HepG2 (cell line): ENCODE measurements at regions not wholly inside any gene's neighbourhood (a gene's known extent, or its start where the extent isn't known, plus 50 kb on each side); places are given as distances from the start of the nearest gene placed in this dataset.

ENCODE experiments used
- ATF7 ChIP-seq, 2 experiments: fragments of 450-650 bp in 1 of 2; sonication (generic) in 1 of 2; formaldehyde crosslinking in 1 of 2; IDR thresholded peaks; 2 replicates each; pipeline versions ENCODE4 v1.4.0 to v1.6.1; 2016 to 2020; ENCODE audit warnings: antibody characterized with exemption in 1 of 2, mild to moderate bottlenecking in 1 of 2, missing genetic modification reagents in 1 of 2
- FOXK1 ChIP-seq: sonication (generic); formaldehyde crosslinking; IDR thresholded peaks from 2 replicates; pipeline ENCODE4 v1.4.0; 2020; ENCODE audit warnings: low read depth, missing genetic modification reagents, borderline replicate concordance
- JUND ChIP-seq: sonication (generic); formaldehyde crosslinking; IDR thresholded peaks from 2 replicates; pipeline ENCODE4 v1.8.0; 2022; ENCODE audit warnings: mild to moderate bottlenecking, missing genetic modification reagents
- MEIS2 ChIP-seq: sonication (generic); formaldehyde crosslinking; IDR thresholded peaks from 2 replicates; pipeline ENCODE4 v1.9.0; 2021; ENCODE audit warnings: mild to moderate bottlenecking, missing genetic modification reagents
- MYC ChIP-seq: sonication (generic); formaldehyde crosslinking; IDR thresholded peaks from 2 replicates; pipeline ENCODE4 v1.9.0; 2021; ENCODE audit warnings: missing genetic modification reagents, borderline replicate concordance
- NFAT5 ChIP-seq: sonication (generic); formaldehyde crosslinking; IDR thresholded peaks from 2 replicates; pipeline ENCODE4 v1.4.0; 2020; ENCODE audit warnings: missing genetic modification reagents
- POLR2G ChIP-seq: fragments of 200-400 bp; formaldehyde crosslinking; IDR thresholded peaks from 2 replicates; pipeline ENCODE4 v1.6.1; 2018; ENCODE audit warnings: mild to moderate bottlenecking, low read depth, low read length, moderate library complexity
- PRPF4 ChIP-seq: fragments of 200-400 bp; formaldehyde crosslinking; IDR thresholded peaks from 2 replicates; pipeline ENCODE4 v1.6.1; 2016; ENCODE audit warnings: low read length, low read depth; ENCODE audit not compliant: poor library complexity, severe bottlenecking
- SAP130 ChIP-seq: IDR thresholded peaks from 2 replicates; pipeline ENCODE4 v1.6.1; 2016; ENCODE audit warnings: low read depth
- TSC22D2 ChIP-seq: sonication (generic); formaldehyde crosslinking; IDR thresholded peaks from 2 replicates; pipeline ENCODE4 v1.5.1; 2020; ENCODE audit warnings: missing genetic modification reagents, mild to moderate bottlenecking, borderline replicate concordance
- ZFP82 ChIP-seq: sonication (generic); formaldehyde crosslinking; IDR thresholded peaks from 2 replicates; pipeline ENCODE4 v1.5.1; 2020; ENCODE audit warnings: mild to moderate bottlenecking, missing genetic modification reagents, borderline replicate concordance
- ZNF12 ChIP-seq: sonication (generic); formaldehyde crosslinking; IDR thresholded peaks from 2 replicates; pipeline ENCODE4 v1.5.0; 2020; ENCODE audit warnings: missing genetic modification reagents
- ZNF546 ChIP-seq: sonication (generic); formaldehyde crosslinking; conservative IDR thresholded peaks from 2 replicates; pipeline ENCODE4 v1.8.1; 2023; ENCODE audit warnings: mild to moderate bottlenecking, missing genetic modification reagents
- ZNF782 ChIP-seq: sonication (generic); formaldehyde crosslinking; IDR thresholded peaks from 2 replicates; pipeline ENCODE4 v1.4.0; 2020; ENCODE audit warnings: missing genetic modification reagents, mild to moderate bottlenecking, borderline replicate concordance
- ZNF788 ChIP-seq: sonication (generic); formaldehyde crosslinking; IDR thresholded peaks from 2 replicates; pipeline ENCODE4 v1.5.0; 2020; ENCODE audit warnings: mild to moderate bottlenecking, missing genetic modification reagents, borderline replicate concordance
- ZSCAN25 ChIP-seq: sonication (generic); formaldehyde crosslinking; IDR thresholded peaks from 2 replicates; pipeline ENCODE4 v1.8.0; 2022; ENCODE audit warnings: mild to moderate bottlenecking, missing genetic modification reagents
- TF ChIP-seq, protein P1 (sequence below): sonication (generic); formaldehyde crosslinking; IDR thresholded peaks from 2 replicates; pipeline ENCODE4 v1.4.0; 2020; ENCODE audit warnings: missing genetic modification reagents, mild to moderate bottlenecking, borderline replicate concordance
- TF ChIP-seq, protein P2 (sequence below): sonication (generic); formaldehyde crosslinking; IDR thresholded peaks from 2 replicates; pipeline ENCODE4 v1.5.0; 2020; ENCODE audit warnings: mild to moderate bottlenecking, missing genetic modification reagents

DNA sequence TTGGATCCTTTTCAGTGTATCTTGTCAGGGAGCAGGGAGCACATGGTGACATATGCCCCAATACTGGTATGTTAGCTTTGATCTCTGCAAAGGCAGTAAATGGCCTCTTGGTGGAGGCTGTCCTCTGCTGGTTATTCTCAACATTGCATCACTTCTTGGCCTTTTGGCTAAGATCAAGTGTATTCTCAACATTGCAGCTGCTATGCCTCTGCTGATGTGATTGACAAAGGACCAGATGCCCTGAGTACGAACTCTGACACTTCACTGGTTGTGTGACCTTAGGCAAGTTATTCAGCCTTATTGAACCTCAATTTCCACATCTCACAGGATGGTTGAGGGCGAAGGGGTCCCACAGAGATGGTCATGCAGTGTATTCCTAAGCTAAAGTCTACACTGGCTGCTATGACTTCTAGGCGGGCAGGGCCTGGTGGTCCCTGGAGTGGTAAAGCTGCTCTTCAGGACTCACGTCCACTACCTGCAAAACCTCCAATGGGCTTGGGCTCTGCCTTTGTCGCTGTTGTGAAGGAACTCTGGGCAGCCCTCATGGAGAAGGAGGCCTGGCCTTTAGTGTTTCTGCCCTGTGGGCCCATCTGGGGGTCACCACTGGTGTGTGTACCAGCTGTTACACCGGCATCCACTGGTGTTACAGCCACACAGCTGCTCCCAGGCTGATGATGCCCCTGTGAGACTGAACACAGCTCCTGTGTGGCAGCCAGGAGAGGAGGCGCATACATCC is 64.8 kb downstream of the DNTTIP2 start (continued):
- TF ChIP-seq MYC (CRISPR knock-in tag) (peak; percentile 63; the same call in 1 of the 2 replicates), POLR2G (no peak), ZSCAN25 (CRISPR knock-in tag) (no peak), TSC22D2 (CRISPR knock-in tag) (0 out of 2 replicates have a peak, but pooled peaks have one; percentile 69), ZFP82 (CRISPR knock-in tag) (no peak), NFAT5 (CRISPR knock-in tag) (no peak), ATF7 (IDR thresholded peaks at IDR 0.05) (peak; percentile 42; the same call in 1 of the 2 replicates), ATF7 (CRISPR knock-in tag; IDR thresholded peaks at IDR 0.05) (no peak), JUND (CRISPR knock-in tag) (no peak), ZNF546 (no peak), FOXK1 (CRISPR knock-in tag) (peak; percentile 55; the same call in 1 of the 2 replicates), PRPF4 (no peak), MEIS2 (CRISPR knock-in tag) (0 out of 2 replicates have a peak, but pooled peaks have one; percentile 36), ZNF12 (CRISPR knock-in tag) (no peak), ZNF788 (CRISPR knock-in tag) (no peak), ZNF782 (CRISPR knock-in tag) (no peak), SAP130 (CRISPR knock-in tag) (peak; percentile 45)
- TF ChIP-seq, protein P1, sequence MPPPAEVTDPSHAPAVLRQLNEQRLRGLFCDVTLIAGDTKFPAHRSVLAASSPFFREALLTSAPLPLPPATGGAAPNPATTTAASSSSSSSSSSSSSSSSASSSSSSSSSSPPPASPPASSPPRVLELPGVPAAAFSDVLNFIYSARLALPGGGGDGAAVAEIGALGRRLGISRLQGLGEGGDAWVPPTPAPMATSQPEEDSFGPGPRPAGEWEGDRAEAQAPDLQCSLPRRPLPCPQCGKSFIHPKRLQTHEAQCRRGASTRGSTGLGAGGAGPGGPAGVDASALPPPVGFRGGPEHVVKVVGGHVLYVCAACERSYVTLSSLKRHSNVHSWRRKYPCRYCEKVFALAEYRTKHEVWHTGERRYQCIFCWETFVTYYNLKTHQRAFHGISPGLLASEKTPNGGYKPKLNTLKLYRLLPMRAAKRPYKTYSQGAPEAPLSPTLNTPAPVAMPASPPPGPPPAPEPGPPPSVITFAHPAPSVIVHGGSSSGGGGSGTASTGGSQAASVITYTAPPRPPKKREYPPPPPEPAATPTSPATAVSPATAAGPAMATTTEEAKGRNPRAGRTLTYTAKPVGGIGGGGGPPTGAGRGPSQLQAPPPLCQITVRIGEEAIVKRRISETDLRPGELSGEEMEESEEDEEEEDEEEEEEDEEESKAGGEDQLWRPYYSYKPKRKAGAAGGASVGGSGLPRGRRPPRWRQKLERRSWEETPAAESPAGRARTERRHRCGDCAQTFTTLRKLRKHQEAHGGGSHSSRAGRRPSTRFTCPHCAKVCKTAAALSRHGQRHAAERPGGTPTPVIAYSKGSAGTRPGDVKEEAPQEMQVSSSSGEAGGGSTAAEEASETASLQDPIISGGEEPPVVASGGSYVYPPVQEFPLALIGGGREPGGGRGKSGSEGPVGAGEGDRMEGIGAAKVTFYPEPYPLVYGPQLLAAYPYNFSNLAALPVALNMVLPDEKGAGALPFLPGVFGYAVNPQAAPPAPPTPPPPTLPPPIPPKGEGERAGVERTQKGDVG (CRISPR knock-in tag): no peak
- TF ChIP-seq, protein P2, sequence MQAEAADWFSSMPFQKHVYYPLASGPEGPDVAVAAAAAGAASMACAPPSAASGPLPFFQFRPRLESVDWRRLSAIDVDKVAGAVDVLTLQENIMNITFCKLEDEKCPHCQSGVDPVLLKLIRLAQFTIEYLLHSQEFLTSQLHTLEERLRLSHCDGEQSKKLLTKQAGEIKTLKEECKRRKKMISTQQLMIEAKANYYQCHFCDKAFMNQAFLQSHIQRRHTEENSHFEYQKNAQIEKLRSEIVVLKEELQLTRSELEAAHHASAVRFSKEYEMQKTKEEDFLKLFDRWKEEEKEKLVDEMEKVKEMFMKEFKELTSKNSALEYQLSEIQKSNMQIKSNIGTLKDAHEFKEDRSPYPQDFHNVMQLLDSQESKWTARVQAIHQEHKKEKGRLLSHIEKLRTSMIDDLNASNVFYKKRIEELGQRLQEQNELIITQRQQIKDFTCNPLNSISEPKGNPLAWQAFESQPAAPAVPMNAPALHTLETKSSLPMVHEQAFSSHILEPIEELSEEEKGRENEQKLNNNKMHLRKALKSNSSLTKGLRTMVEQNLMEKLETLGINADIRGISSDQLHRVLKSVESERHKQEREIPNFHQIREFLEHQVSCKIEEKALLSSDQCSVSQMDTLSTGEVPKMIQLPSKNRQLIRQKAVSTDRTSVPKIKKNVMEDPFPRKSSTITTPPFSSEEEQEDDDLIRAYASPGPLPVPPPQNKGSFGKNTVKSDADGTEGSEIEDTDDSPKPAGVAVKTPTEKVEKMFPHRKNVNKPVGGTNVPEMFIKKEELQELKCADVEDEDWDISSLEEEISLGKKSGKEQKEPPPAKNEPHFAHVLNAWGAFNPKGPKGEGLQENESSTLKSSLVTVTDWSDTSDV (CRISPR knock-in tag): no peak
